ENCODE measurements at regions not wholly inside any gene's neighbourhood (a gene's known extent, or its start where the extent isn't known, plus 50 kb on each side); places are given as distances from the start of the nearest gene placed in this dataset.

DNA sequence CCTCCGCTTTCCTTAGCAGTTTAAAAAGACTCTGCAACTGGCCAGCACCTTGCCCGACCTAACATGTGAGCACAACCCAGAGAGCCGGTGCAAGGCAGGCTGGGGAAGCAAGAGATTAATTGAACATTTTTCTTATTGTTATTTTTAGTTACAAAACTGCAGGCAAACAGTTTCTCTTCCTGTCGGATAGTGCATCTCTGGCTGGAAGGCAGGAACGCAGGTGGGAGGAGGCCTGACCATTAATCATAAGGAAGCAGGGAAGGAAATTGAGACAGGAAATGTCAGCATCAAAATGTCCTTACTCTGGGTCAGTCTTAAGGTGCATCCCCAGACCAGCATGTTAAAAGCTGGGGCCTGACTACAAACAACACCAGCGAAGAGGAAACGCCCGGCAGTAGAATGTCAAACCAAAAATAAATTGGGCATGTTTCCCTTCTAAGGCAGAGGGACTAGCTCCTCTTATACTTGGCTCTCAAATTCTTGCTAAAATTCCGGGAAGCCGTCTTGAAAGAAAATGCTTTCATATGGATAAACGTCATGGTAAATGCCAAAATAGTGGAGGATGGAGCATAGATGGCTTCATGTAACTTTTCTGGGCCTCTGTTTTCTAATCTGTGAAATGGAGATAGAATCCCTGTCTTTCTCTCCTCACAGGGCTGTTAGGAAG, 226.8 kb downstream of the RAP2A start:
- no peak overlapping the region for H3K4me3 Mint-ChIP-seq
- ChIA-PET POLR2A (no interaction called here), CTCF (no interaction called here)
- H3K36me3 Mint-ChIP-seq (ENCODE audit: low read depth) = no peaks in the 10 kb centered on the region
- H3K27ac Mint-ChIP-seq = no peak overlapping the region
- H3K27me3 Mint-ChIP-seq = peaks cover 15% of the 10 kb centered on the region
- no peaks in the 10 kb centered on the region for H3K9me3 Mint-ChIP-seq
- ATAC-seq (no peak), DNase-seq (no peak)
- no peaks in the 10 kb centered on the region for H3K4me1 Mint-ChIP-seq (ENCODE audit: low read depth)
- intact Hi-C loops (cut with micrococcal nuclease) = no loop called here
- TF ChIP-seq, protein P1, sequence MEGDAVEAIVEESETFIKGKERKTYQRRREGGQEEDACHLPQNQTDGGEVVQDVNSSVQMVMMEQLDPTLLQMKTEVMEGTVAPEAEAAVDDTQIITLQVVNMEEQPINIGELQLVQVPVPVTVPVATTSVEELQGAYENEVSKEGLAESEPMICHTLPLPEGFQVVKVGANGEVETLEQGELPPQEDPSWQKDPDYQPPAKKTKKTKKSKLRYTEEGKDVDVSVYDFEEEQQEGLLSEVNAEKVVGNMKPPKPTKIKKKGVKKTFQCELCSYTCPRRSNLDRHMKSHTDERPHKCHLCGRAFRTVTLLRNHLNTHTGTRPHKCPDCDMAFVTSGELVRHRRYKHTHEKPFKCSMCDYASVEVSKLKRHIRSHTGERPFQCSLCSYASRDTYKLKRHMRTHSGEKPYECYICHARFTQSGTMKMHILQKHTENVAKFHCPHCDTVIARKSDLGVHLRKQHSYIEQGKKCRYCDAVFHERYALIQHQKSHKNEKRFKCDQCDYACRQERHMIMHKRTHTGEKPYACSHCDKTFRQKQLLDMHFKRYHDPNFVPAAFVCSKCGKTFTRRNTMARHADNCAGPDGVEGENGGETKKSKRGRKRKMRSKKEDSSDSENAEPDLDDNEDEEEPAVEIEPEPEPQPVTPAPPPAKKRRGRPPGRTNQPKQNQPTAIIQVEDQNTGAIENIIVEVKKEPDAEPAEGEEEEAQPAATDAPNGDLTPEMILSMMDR (IDR thresholded peaks at IDR 0.05) = no peak

DNA sequence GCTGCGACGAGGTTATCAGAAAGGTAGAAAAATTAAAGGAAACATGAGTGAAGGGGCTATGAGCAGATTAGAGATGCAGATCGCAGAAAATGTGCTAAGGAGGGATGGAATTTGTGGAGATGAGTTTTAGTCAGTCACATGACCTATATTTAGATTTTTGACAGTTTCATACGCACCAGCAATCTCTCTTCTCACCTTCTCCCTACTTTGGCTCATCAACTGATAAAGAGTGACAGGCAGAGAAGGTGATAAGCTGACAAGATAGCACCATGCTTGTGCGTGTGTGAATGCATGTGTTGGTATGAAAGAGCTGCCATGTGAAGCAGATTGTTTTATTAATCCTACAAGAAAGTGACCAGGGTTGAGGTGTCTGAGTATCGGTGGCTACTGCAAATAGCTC, 252.6 kb downstream of the RAP2A start:
- no peak overlapping the region for H3K4me3 Mint-ChIP-seq
- no peaks in the 10 kb centered on the region for H3K9me3 Mint-ChIP-seq
- H3K4me1 Mint-ChIP-seq (ENCODE audit: low read depth) = no peaks in the 10 kb centered on the region
- DNase-seq (no peak), ATAC-seq (no peak)
- ChIA-PET POLR2A (no interaction called here), CTCF (no interaction called here)
- H3K36me3 Mint-ChIP-seq (ENCODE audit: low read depth) = no peaks in the 10 kb centered on the region
- H3K27ac Mint-ChIP-seq = no peak overlapping the region
- TF ChIP-seq, protein P1 (IDR thresholded peaks at IDR 0.05) = no peak
- intact Hi-C loops (cut with micrococcal nuclease) = no loop called here
- H3K27me3 Mint-ChIP-seq = peaks cover 9% of the 10 kb centered on the region

DNA sequence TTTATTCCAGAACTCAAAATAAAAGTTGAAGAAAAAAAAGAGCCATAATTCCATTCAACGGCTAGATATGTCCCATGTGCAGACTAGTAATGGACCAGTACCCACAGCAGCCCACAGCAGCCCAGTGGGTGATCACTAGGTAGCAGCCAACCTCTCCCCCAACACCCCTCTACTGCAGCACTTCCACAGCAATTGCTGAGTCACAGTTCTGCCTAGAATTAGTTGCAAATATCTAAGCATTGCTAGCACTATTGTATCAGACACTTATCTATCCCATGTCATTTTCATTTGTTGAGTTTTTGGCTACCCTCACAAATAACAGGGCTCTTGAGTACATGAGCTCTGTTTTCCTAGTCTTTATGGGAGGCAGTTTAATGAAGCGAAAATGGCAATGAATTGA, 258.7 kb downstream of the RAP2A start:
- intact Hi-C loops (cut with micrococcal nuclease) = no loop called here
- H3K27ac Mint-ChIP-seq = no peak overlapping the region
- TF ChIP-seq, protein P1 (IDR thresholded peaks at IDR 0.05) = no peak
- H3K36me3 Mint-ChIP-seq (ENCODE audit: low read depth) = no peaks in the 10 kb centered on the region
- POLR2A ChIA-PET = no interaction called here
- ATAC-seq = no peak
- H3K9me3 Mint-ChIP-seq = peaks cover 3% of the 10 kb centered on the region
- CTCF ChIA-PET = no interaction called here
- no peak overlapping the region for H3K4me3 Mint-ChIP-seq
- DNase-seq = no peak
- peaks cover 1% of the 10 kb centered on the region for H3K27me3 Mint-ChIP-seq
- no peaks in the 10 kb centered on the region for H3K4me1 Mint-ChIP-seq (ENCODE audit: low read depth)

DNA sequence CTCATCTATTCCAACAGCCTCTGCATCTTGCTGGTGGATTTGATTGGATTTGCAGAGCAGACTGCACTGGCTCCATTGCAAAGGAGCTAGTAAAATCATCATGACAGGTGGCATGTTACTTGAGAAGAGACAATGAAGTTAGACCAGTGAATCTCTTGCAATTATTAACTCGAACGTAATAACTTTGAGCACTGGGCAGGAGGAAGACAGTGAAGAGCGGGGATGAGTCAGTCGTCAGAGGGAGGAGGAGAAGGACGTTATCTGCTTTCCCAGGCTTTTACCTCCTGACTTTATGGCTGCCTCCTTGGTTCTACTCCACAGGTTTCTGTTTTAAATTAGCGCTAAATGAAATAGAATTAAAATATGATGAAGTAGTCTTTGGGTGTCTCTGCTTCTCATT, 257.8 kb upstream of the IPO5 start:
- DNase-seq (no peak), ATAC-seq (no peak)
- intact Hi-C loops (cut with micrococcal nuclease) = no loop called here
- Mint-ChIP-seq H3K9me3 (peaks cover 3% of the 10 kb centered on the region), H3K27ac (no peak overlapping the region), H3K4me3 (no peak overlapping the region), H3K4me1 (ENCODE audit: low read depth) (no peaks in the 10 kb centered on the region), H3K36me3 (ENCODE audit: low read depth) (no peaks in the 10 kb centered on the region), H3K27me3 (peaks cover 1% of the 10 kb centered on the region)
- CTCF ChIA-PET = no interaction called here
- POLR2A ChIA-PET = no interaction called here
- TF ChIP-seq, protein P1 (IDR thresholded peaks at IDR 0.05) = no peak

DNA sequence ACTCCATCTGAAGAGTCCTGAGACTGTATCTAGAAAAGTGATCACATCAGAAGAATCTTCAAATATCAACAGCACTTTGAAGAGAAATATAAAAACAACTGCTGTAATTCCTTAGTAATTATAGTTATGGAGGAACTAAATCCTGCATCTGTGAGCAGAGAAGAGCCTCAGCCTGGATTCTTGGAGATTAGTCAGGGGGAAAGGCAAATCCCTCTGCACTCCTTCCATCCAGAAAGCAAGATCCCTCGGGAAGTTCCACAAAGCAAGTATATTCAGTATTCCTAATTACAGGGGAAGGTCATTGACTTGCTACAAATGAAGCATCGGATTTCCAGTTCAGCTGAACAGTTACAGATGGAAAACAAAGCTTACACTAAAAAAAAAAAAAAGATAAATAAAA, 256.6 kb upstream of the IPO5 start:
- intact Hi-C loops (cut with micrococcal nuclease) = no loop called here
- H3K36me3 Mint-ChIP-seq (ENCODE audit: low read depth) = no peaks in the 10 kb centered on the region
- H3K27me3 Mint-ChIP-seq = peaks cover 1% of the 10 kb centered on the region
- H3K4me3 Mint-ChIP-seq = no peak overlapping the region
- POLR2A ChIA-PET = no interaction called here
- CTCF ChIA-PET = no interaction called here
- no peak overlapping the region for H3K27ac Mint-ChIP-seq
- H3K9me3 Mint-ChIP-seq = peaks cover 3% of the 10 kb centered on the region
- TF ChIP-seq, protein P1 (IDR thresholded peaks at IDR 0.05) = no peak
- no peak for DNase-seq
- no peak for ATAC-seq
- H3K4me1 Mint-ChIP-seq (ENCODE audit: low read depth) = no peaks in the 10 kb centered on the region
